ENCODE measurements at regions not wholly inside any gene's neighbourhood (a gene's known extent, or its start where the extent isn't known, plus 50 kb on each side); places are given as distances from the start of the nearest gene placed in this dataset.

DNA sequence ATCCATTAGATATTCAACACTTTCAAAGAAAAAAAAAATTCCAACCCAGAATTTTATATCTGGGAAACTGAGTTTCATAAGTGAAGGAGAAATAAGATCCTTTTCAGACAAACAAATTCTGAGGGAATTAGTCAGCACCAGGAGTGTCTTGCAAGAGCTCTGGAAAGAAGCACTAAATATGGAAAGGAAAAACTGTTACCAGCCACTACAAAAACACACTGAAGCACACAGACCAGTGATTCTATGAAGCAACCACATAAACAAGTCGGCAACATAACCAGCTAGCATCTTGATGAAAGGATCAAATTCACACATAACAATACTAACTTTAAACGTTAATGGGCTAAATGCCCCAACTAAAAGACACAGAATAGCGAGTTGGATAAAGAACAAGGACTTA lies 368.4 kb upstream of the MIR17HG start:
- Mint-ChIP-seq H3K4me1 (peaks cover 31% of the 10 kb centered on the region), H3K4me3 (no peak overlapping the region), H3K9me3 (peaks cover 3% of the 10 kb centered on the region; the same call in 2 of the 3 replicates), H3K27me3 (ENCODE audit: insufficient read depth, low read depth, poor library complexity) (peaks cover 8% of the 10 kb centered on the region), H3K27ac (no peak overlapping the region; the same call in 1 of the 2 replicates), H3K36me3 (ENCODE audit: low read depth) (peaks cover 11% of the 10 kb centered on the region; the same call in 1 of the 3 replicates)
- no peaks in the 10 kb centered on the region for H3K36me3 ChIP-seq (ENCODE audit: insufficient read depth)
- TF ChIP-seq, protein P1, sequence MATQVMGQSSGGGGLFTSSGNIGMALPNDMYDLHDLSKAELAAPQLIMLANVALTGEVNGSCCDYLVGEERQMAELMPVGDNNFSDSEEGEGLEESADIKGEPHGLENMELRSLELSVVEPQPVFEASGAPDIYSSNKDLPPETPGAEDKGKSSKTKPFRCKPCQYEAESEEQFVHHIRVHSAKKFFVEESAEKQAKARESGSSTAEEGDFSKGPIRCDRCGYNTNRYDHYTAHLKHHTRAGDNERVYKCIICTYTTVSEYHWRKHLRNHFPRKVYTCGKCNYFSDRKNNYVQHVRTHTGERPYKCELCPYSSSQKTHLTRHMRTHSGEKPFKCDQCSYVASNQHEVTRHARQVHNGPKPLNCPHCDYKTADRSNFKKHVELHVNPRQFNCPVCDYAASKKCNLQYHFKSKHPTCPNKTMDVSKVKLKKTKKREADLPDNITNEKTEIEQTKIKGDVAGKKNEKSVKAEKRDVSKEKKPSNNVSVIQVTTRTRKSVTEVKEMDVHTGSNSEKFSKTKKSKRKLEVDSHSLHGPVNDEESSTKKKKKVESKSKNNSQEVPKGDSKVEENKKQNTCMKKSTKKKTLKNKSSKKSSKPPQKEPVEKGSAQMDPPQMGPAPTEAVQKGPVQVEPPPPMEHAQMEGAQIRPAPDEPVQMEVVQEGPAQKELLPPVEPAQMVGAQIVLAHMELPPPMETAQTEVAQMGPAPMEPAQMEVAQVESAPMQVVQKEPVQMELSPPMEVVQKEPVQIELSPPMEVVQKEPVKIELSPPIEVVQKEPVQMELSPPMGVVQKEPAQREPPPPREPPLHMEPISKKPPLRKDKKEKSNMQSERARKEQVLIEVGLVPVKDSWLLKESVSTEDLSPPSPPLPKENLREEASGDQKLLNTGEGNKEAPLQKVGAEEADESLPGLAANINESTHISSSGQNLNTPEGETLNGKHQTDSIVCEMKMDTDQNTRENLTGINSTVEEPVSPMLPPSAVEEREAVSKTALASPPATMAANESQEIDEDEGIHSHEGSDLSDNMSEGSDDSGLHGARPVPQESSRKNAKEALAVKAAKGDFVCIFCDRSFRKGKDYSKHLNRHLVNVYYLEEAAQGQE (IDR thresholded peaks at IDR 0.05; ENCODE audit: unreplicated experiment): no peak
- TF ChIP-seq ZNF331 (CRISPR knock-in tag; IDR thresholded peaks at IDR 0.05; ENCODE audit: low read depth): no peak
- no peak for TF ChIP-seq EZH2 (IDR thresholded peaks at IDR 0.05; ENCODE audit: low read depth, unreplicated experiment)
- TF ChIP-seq EZH2phosphoT487 (IDR thresholded peaks at IDR 0.05; ENCODE audit: unreplicated experiment): no peak
- TF ChIP-seq, protein P2, sequence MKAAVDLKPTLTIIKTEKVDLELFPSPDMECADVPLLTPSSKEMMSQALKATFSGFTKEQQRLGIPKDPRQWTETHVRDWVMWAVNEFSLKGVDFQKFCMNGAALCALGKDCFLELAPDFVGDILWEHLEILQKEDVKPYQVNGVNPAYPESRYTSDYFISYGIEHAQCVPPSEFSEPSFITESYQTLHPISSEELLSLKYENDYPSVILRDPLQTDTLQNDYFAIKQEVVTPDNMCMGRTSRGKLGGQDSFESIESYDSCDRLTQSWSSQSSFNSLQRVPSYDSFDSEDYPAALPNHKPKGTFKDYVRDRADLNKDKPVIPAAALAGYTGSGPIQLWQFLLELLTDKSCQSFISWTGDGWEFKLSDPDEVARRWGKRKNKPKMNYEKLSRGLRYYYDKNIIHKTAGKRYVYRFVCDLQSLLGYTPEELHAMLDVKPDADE (IDR thresholded peaks at IDR 0.05): no peak
- TF ChIP-seq NANOG (IDR thresholded peaks at IDR 0.05; ENCODE audit: borderline replicate concordance): no peak
- TF ChIP-seq POLR2AphosphoS5 (IDR thresholded peaks at IDR 0.05; ENCODE audit: low read depth): no peak
- H3K4me1 ChIP-seq (ENCODE audit: insufficient read depth): peaks cover 19% of the 10 kb centered on the region
- no peaks in the 10 kb centered on the region for H3K27me3 ChIP-seq (ENCODE audit: insufficient read depth)
- peaks cover 24% of the 10 kb centered on the region for H3K9me2 ChIP-seq (ENCODE audit: insufficient read depth)
- H3K27ac ChIP-seq (ENCODE audit: low read depth): no peak overlapping the region
- no peak overlapping the region for H3K4me2 ChIP-seq
- no peaks in the 10 kb centered on the region for H4K20me1 ChIP-seq (replicated peaks; ENCODE audit: insufficient read depth)
- no peaks in the 10 kb centered on the region for H3F3A ChIP-seq (replicated peaks; ENCODE audit: low read depth)
- H3K4me3 ChIP-seq: no peak overlapping the region
- no peak for DNase-seq (ENCODE audit: low spot score)
- no peak overlapping the region for H2AFZ ChIP-seq
- H3K79me2 ChIP-seq (replicated peaks; ENCODE audit: insufficient read depth): no peaks in the 10 kb centered on the region
- no peak for ATAC-seq

DNA sequence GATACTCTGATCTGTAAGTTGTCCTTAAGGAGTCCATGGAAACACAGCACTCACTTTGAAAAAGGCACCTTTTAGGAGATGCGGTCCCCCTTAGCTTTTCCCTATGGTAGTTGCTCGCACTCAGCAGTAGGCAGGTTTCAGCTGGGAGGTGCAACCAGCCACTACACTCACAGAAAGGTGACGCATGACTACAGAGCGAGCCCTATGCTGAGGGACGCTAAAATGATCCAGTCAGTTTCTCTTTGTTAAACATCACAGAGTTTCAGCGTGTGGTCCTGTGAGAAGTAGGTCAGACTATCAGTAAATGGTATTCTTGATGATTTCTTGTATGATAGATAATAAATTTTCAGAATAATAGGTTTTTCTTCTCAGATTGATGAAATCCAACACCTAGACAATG lies 362.7 kb upstream of the MIR17HG start:
- Mint-ChIP-seq H3K4me1 (peaks cover 8% of the 10 kb centered on the region), H3K36me3 (ENCODE audit: low read depth) (0 out of 3 replicates have a peak, but pooled peaks cover 4% of the 10 kb centered on the region), H3K4me3 (no peak overlapping the region), H3K9me3 (no peaks in the 10 kb centered on the region), H3K27me3 (ENCODE audit: insufficient read depth, low read depth, poor library complexity) (no peaks in the 10 kb centered on the region), H3K27ac (no peak overlapping the region)
- no peaks in the 10 kb centered on the region for H3F3A ChIP-seq (replicated peaks; ENCODE audit: low read depth)
- peaks cover 17% of the 10 kb centered on the region; the same call in 1 of the 2 replicates for H3K9me2 ChIP-seq (ENCODE audit: insufficient read depth)
- no peaks in the 10 kb centered on the region; the same call in 1 of the 2 replicates for H3K4me1 ChIP-seq (ENCODE audit: insufficient read depth)
- no peaks in the 10 kb centered on the region for H3K27me3 ChIP-seq (ENCODE audit: insufficient read depth)
- H3K4me3 ChIP-seq: no peak overlapping the region
- no peak overlapping the region for H3K27ac ChIP-seq (ENCODE audit: low read depth)
- H3K79me2 ChIP-seq (replicated peaks; ENCODE audit: insufficient read depth): no peaks in the 10 kb centered on the region
- no peaks in the 10 kb centered on the region for H3K36me3 ChIP-seq (ENCODE audit: insufficient read depth)
- ATAC-seq: peak; percentile 69
- H2AFZ ChIP-seq: no peak overlapping the region
- no peak overlapping the region for H3K4me2 ChIP-seq
- no peaks in the 10 kb centered on the region for H4K20me1 ChIP-seq (replicated peaks; ENCODE audit: insufficient read depth)
- DNase-seq (ENCODE audit: low spot score): peak; percentile 13
- no peak for TF ChIP-seq ZNF114 (CRISPR knock-in tag; IDR thresholded peaks at IDR 0.05)
- no peak for TF ChIP-seq ZNF331 (CRISPR knock-in tag; IDR thresholded peaks at IDR 0.05; ENCODE audit: low read depth)
- TF ChIP-seq STAT1 (IDR thresholded peaks at IDR 0.05; ENCODE audit: unreplicated experiment): no peak
- no peak for TF ChIP-seq EZH2 (IDR thresholded peaks at IDR 0.05; ENCODE audit: low read depth, unreplicated experiment)
- no peak for TF ChIP-seq EZH2phosphoT487 (IDR thresholded peaks at IDR 0.05; ENCODE audit: unreplicated experiment)
- TF ChIP-seq, protein P3, sequence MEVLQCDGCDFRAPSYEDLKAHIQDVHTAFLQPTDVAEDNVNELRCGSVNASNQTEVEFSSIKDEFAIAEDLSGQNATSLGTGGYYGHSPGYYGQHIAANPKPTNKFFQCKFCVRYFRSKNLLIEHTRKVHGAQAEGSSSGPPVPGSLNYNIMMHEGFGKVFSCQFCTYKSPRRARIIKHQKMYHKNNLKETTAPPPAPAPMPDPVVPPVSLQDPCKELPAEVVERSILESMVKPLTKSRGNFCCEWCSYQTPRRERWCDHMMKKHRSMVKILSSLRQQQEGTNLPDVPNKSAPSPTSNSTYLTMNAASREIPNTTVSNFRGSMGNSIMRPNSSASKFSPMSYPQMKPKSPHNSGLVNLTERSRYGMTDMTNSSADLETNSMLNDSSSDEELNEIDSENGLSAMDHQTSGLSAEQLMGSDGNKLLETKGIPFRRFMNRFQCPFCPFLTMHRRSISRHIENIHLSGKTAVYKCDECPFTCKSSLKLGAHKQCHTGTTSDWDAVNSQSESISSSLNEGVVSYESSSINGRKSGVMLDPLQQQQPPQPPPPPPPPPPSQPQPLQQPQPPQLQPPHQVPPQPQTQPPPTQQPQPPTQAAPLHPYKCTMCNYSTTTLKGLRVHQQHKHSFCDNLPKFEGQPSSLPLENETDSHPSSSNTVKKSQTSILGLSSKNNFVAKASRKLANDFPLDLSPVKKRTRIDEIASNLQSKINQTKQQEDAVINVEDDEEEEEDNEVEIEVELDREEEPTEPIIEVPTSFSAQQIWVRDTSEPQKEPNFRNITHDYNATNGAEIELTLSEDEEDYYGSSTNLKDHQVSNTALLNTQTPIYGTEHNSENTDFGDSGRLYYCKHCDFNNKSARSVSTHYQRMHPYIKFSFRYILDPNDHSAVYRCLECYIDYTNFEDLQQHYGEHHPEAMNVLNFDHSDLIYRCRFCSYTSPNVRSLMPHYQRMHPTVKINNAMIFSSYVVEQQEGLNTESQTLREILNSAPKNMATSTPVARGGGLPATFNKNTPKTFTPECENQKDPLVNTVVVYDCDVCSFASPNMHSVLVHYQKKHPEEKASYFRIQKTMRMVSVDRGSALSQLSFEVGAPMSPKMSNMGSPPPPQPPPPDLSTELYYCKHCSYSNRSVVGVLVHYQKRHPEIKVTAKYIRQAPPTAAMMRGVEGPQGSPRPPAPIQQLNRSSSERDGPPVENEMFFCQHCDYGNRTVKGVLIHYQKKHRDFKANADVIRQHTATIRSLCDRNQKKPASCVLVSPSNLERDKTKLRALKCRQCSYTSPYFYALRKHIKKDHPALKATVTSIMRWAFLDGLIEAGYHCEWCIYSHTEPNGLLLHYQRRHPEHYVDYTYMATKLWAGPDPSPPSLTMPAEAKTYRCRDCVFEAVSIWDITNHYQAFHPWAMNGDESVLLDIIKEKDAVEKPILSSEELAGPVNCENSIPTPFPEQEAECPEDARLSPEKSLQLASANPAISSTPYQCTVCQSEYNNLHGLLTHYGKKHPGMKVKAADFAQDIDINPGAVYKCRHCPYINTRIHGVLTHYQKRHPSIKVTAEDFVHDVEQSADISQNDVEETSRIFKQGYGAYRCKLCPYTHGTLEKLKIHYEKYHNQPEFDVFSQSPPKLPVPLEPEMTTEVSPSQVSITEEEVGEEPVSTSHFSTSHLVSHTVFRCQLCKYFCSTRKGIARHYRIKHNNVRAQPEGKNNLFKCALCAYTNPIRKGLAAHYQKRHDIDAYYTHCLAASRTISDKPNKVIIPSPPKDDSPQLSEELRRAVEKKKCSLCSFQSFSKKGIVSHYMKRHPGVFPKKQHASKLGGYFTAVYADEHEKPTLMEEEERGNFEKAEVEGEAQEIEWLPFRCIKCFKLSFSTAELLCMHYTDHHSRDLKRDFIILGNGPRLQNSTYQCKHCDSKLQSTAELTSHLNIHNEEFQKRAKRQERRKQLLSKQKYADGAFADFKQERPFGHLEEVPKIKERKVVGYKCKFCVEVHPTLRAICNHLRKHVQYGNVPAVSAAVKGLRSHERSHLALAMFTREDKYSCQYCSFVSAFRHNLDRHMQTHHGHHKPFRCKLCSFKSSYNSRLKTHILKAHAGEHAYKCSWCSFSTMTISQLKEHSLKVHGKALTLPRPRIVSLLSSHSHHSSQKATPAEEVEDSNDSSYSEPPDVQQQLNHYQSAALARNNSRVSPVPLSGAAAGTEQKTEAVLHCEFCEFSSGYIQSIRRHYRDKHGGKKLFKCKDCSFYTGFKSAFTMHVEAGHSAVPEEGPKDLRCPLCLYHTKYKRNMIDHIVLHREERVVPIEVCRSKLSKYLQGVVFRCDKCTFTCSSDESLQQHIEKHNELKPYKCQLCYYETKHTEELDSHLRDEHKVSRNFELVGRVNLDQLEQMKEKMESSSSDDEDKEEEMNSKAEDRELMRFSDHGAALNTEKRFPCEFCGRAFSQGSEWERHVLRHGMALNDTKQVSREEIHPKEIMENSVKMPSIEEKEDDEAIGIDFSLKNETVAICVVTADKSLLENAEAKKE (CRISPR knock-in tag; IDR thresholded peaks at IDR 0.05): no peak

All from GM23338 (cell line).